SK-N-SH (cell line): ENCODE measurements at regions not wholly inside any gene's neighbourhood (a gene's known extent, or its start where the extent isn't known, plus 50 kb on each side); places are given as distances from the start of the nearest gene placed in this dataset.

Experiments used
- CTCF ChIA-PET: fragments of 300-600, 350-600 bp; formaldehyde crosslinking; extraction: SDS; loops from one replicate; lab custom pipeline; 2021; lab: Yijun Ruan, JAX
- POLR2A ChIA-PET: fragments of 350-600 bp; sonication (Branson Sonifier 250); formaldehyde crosslinking; extraction: SDS; loops from one replicate; lab custom pipeline; 2020; ENCODE audit warnings: antibody characterized with exemption, inconsistent platforms; lab: Yijun Ruan, JAX
- DNase-seq: peaks from one replicate; pipeline ENCODE4 v3.0.0; 2012
- H2AFZ ChIP-seq: fragments of 200-600 bp; sonication (generic); 2 replicates; pipeline ENCODE4 v1.8.1; 2016; ENCODE audit warnings: antibody characterized with exemption, mild to moderate bottlenecking, low read depth
- H3F3A ChIP-seq: fragments of 200-600 bp; sonication (generic); replicated peaks from 2 replicates; pipeline ENCODE3; 2016; ENCODE audit warnings: antibody characterized with exemption, mild to moderate bottlenecking; ENCODE audit not compliant: insufficient read depth
- H3K27ac ChIP-seq, 2 experiments: fragments of 200-500 bp in 1 of 2; fragments of 200-600 bp in 1 of 2; sonication (Bioruptor generic) in 1 of 2; sonication (generic), shearing (Covaris generic) in 1 of 2; 2 replicates each; pipeline versions ENCODE4 v1.5.1 to v1.6.1; 2014 to 2016; ENCODE audit warnings: low read depth in 2 of 2, inconsistent platforms in 1 of 2, low read length in 1 of 2, mild to moderate bottlenecking in 1 of 2, mixed read lengths in 1 of 2
- H3K27me3 ChIP-seq: fragments of 200-600 bp; sonication (generic), shearing (Covaris generic); 2 replicates; pipeline ENCODE4 v1.6.1; 2016; ENCODE audit warnings: mixed run types; ENCODE audit not compliant: insufficient read depth
- H3K36me3 ChIP-seq, 2 experiments: fragments of 200-500 bp in 1 of 2; fragments of 200-600 bp in 1 of 2; sonication (Bioruptor generic) in 1 of 2; sonication (generic) in 1 of 2; replicated peaks in 1 of 2; 2 replicates each; pipeline versions ENCODE3 to v1.5.1; 2014 to 2016; ENCODE audit warnings: low read length in 1 of 2, mild to moderate bottlenecking in 1 of 2; ENCODE audit not compliant: insufficient read depth in 2 of 2, control insufficient read depth in 1 of 2
- H3K4me1 ChIP-seq, 2 experiments: fragments of 200-500 bp in 1 of 2; fragments of 200-600 bp in 1 of 2; sonication (Bioruptor generic) in 1 of 2; sonication (generic), shearing (Covaris generic) in 1 of 2; 2 replicates each; pipeline versions ENCODE4 v1.5.1 to v1.6.1; 2014 to 2016; ENCODE audit warnings: low read depth in 1 of 2, low read length in 1 of 2, mixed run types in 1 of 2; ENCODE audit not compliant: insufficient read depth in 2 of 2, control insufficient read depth in 1 of 2
- H3K4me2 ChIP-seq: fragments of 200-600 bp; sonication (generic), shearing (Covaris generic); 2 replicates; pipeline ENCODE4 v1.6.1; 2017; ENCODE audit warnings: mixed run types
- H3K4me3 ChIP-seq, 2 experiments: fragments of 200-500 bp in 1 of 2; fragments of 200-600 bp in 1 of 2; sonication (Bioruptor generic) in 1 of 2; sonication (generic), shearing (Covaris generic) in 1 of 2; 2 replicates each; pipeline versions ENCODE4 v1.5.1 to v1.8.1; 2014 to 2016; ENCODE audit warnings: low read depth in 2 of 2, inconsistent platforms in 1 of 2, low read length in 1 of 2, mild to moderate bottlenecking in 1 of 2, mixed read lengths in 1 of 2, moderate library complexity in 1 of 2
- H3K79me2 ChIP-seq: fragments of 200-600 bp; sonication (generic); 2 replicates; pipeline ENCODE4 v1.8.1; 2017; ENCODE audit warnings: mild to moderate bottlenecking; ENCODE audit not compliant: insufficient read depth
- H3K9ac ChIP-seq: fragments of 200-600 bp; sonication (generic); 2 replicates; pipeline ENCODE4 v1.6.1; 2017; ENCODE audit warnings: mixed run types
- H3K9me2 ChIP-seq: fragments of 200-600 bp; sonication (generic); 2 replicates; pipeline ENCODE4 v1.6.1; 2017; ENCODE audit warnings: mixed run types
- H3K9me3 ChIP-seq: fragments of 200-600 bp; sonication (generic); 2 replicates; pipeline ENCODE4 v1.6.1; 2017; ENCODE audit warnings: mixed run types, mild to moderate bottlenecking, moderate library complexity
- H4K20me1 ChIP-seq: fragments of 200-600 bp; sonication (generic); 2 replicates; pipeline ENCODE4 v1.6.1; 2017; ENCODE audit warnings: mild to moderate bottlenecking, mixed run types; ENCODE audit not compliant: insufficient read depth
- CHD2 ChIP-seq: fragments of 150-350 bp; IDR thresholded peaks from 2 replicates; pipeline ENCODE4 v1.6.1; 2018; ENCODE audit warnings: low read length; ENCODE audit not compliant: partially characterized antibody
- ELF1 ChIP-seq: IDR thresholded peaks from 2 replicates; pipeline ENCODE4 v1.4.0; 2012
- EZH2phosphoT487 ChIP-seq: fragments of 200-600 bp; sonication (generic); IDR thresholded peaks from 2 replicates; pipeline ENCODE4 v1.6.1; 2017; ENCODE audit warnings: low read depth, mixed run types, mild to moderate bottlenecking, antibody characterized with exemption, moderate library complexity, borderline replicate concordance
- GABPA ChIP-seq: IDR thresholded peaks from 2 replicates; pipeline ENCODE4 v1.4.0; 2012; ENCODE audit warnings: low read depth, mild to moderate bottlenecking
- GATA2 ChIP-seq: sonication (generic); formaldehyde crosslinking; IDR thresholded peaks from 2 replicates; pipeline ENCODE4 v1.5.0; 2020; ENCODE audit warnings: mild to moderate bottlenecking, missing genetic modification reagents
- JUND ChIP-seq: IDR thresholded peaks from 2 replicates; pipeline ENCODE4 v1.4.0; 2012
- MXI1 ChIP-seq: IDR thresholded peaks from 2 replicates; pipeline ENCODE4 v1.6.1; 2012; ENCODE audit warnings: mild to moderate bottlenecking, low read depth, low read length, improper control_type of control experiment
- POLR2AphosphoS5 ChIP-seq: IDR thresholded peaks from 2 replicates; pipeline ENCODE4 v1.6.1; 2012; ENCODE audit warnings: low read depth, low read length
- RXRA ChIP-seq: IDR thresholded peaks from 2 replicates; pipeline ENCODE4 v1.4.0; 2012; ENCODE audit warnings: low read depth, mild to moderate bottlenecking, borderline replicate concordance
- SIN3A ChIP-seq: IDR thresholded peaks from 2 replicates; pipeline ENCODE4 v1.6.1; 2012; ENCODE audit warnings: low read depth, mild to moderate bottlenecking, low read length, moderate library complexity, borderline replicate concordance
- SMC3 ChIP-seq: IDR thresholded peaks from 2 replicates; pipeline ENCODE4 v1.6.1; 2012; ENCODE audit warnings: low read depth, low read length, improper control_type of control experiment
- TAF1 ChIP-seq: IDR thresholded peaks from 2 replicates; pipeline ENCODE4 v1.6.1; 2012; ENCODE audit warnings: low read depth, mild to moderate bottlenecking, low read length, moderate library complexity, borderline replicate concordance
- TCF12 ChIP-seq: IDR thresholded peaks from 2 replicates; pipeline ENCODE4 v1.4.0; 2012
- WGBS: methylation state at CpG from one replicate; pipeline ENCODE4 v1.1.6; 2017; ENCODE audit warnings: low lambda C conversion rate; 5-methylcytosine and 5-hydroxymethylcytosine counted together
- TF ChIP-seq, protein P1 (sequence below): fragments of 150-350 bp; IDR thresholded peaks from 2 replicates; pipeline ENCODE4 v1.6.1; 2017; ENCODE audit warnings: antibody characterized with exemption, low read length, low read depth, borderline replicate concordance
- TF ChIP-seq, protein P2 (sequence below): IDR thresholded peaks from 2 replicates; pipeline ENCODE4 v1.4.0; 2012; ENCODE audit warnings: low read depth, borderline replicate concordance
- TF ChIP-seq, protein P3 (sequence below): fragments of 150-350 bp; IDR thresholded peaks from 2 replicates; pipeline ENCODE4 v1.6.1; 2016; ENCODE audit warnings: mild to moderate bottlenecking, low read depth, low read length
- TF ChIP-seq, protein P4 (sequence below): IDR thresholded peaks from 2 replicates; pipeline ENCODE4 v1.4.0; 2012; ENCODE audit warnings: low read depth

DNA sequence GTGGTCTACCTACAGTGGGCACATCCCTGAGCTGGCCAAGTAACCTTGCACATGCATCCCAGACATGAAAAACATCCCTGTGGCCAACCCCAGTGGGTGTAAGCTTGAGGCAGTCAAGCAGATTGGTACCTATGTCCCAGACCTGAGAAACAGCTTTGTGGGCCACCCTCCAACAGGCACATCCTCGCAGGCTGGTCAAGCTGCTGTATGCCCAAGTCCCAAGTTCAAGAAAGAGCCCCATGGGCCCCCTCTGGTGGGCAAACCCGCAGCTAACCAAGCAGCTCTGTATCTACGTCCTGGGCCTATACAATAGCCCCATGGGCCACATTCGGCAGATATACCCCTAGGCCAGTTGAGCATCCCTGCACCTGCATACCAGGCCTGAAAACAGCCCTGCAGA, 186.3 kb upstream of the GPR149 start:
- TF ChIP-seq ELF1 (no peak), GATA2 (CRISPR knock-in tag) (no peak), SMC3 (no peak), TAF1 (no peak), RXRA (no peak), TCF12 (no peak), SIN3A (no peak), GABPA (no peak), POLR2AphosphoS5 (no peak)
- TF ChIP-seq, protein P1, sequence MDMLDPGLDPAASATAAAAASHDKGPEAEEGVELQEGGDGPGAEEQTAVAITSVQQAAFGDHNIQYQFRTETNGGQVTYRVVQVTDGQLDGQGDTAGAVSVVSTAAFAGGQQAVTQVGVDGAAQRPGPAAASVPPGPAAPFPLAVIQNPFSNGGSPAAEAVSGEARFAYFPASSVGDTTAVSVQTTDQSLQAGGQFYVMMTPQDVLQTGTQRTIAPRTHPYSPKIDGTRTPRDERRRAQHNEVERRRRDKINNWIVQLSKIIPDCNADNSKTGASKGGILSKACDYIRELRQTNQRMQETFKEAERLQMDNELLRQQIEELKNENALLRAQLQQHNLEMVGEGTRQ: no peak
- TF ChIP-seq, protein P2, sequence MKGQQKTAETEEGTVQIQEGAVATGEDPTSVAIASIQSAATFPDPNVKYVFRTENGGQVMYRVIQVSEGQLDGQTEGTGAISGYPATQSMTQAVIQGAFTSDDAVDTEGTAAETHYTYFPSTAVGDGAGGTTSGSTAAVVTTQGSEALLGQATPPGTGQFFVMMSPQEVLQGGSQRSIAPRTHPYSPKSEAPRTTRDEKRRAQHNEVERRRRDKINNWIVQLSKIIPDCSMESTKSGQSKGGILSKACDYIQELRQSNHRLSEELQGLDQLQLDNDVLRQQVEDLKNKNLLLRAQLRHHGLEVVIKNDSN: no peak
- TF ChIP-seq, protein P3, sequence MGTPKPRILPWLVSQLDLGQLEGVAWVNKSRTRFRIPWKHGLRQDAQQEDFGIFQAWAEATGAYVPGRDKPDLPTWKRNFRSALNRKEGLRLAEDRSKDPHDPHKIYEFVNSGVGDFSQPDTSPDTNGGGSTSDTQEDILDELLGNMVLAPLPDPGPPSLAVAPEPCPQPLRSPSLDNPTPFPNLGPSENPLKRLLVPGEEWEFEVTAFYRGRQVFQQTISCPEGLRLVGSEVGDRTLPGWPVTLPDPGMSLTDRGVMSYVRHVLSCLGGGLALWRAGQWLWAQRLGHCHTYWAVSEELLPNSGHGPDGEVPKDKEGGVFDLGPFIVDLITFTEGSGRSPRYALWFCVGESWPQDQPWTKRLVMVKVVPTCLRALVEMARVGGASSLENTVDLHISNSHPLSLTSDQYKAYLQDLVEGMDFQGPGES: no peak
- TF ChIP-seq, protein P4, sequence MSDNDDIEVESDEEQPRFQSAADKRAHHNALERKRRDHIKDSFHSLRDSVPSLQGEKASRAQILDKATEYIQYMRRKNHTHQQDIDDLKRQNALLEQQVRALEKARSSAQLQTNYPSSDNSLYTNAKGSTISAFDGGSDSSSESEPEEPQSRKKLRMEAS: no peak
- Histone ChIP-seq H3K4me3 (no peak overlapping the region), H3K27ac (no peak overlapping the region), H3K9me2 (no peaks in the 10 kb centered on the region), H3K9ac (no peak overlapping the region), H3K9me3 (no peaks in the 10 kb centered on the region), H3K4me2 (no peak overlapping the region), H3K4me1 (no peaks in the 10 kb centered on the region), H2AFZ (no peak overlapping the region), H4K20me1 (no peaks in the 10 kb centered on the region), H3K79me2 (no peaks in the 10 kb centered on the region), H3K27me3 (no peaks in the 10 kb centered on the region), H3F3A (no peaks in the 10 kb centered on the region), H3K36me3 (no peaks in the 10 kb centered on the region)
- ChIA-PET CTCF (interaction anchor here (0.6 kb wide), 1 partner anchor 141 kb away, joined by 3 read pairs; no protein-coding TSS in a partner anchor), POLR2A (no interaction called here)
- 0% methylated on average over 3 of the region's 4 CpGs for WGBS
- no peak for DNase-seq

DNA sequence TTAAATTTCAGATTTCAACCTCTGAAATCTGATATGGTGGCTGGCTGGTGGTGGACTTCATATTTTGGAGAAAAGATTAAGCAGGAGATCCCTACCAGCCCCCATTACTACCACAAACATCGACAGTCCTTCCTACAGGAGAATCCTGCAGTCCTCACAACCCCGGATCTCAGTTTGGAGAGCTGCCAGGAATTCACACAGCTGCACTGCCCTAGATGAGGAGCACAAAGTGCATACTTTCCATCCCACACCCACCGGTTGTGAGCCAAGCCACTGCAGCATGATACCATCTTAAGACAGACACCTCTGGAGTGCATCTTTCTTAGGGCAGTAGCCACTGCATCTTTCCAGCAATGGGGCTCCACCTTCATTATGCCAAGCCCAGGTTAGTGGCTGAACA, 185.5 kb upstream of the GPR149 start:
- no peak overlapping the region for H3K4me2 ChIP-seq
- no peaks in the 10 kb centered on the region for H3K79me2 ChIP-seq
- no peak overlapping the region for H3K4me3 ChIP-seq
- H3K4me1 ChIP-seq: no peaks in the 10 kb centered on the region
- no peaks in the 10 kb centered on the region for H3K9me3 ChIP-seq
- CTCF ChIA-PET: no interaction called here
- H3K9me2 ChIP-seq: no peaks in the 10 kb centered on the region
- no peak for DNase-seq
- no peak overlapping the region for H2AFZ ChIP-seq
- no peaks in the 10 kb centered on the region for H4K20me1 ChIP-seq
- no peaks in the 10 kb centered on the region for H3K36me3 ChIP-seq
- no peak overlapping the region for H3K27ac ChIP-seq
- no peak overlapping the region for H3K9ac ChIP-seq
- H3F3A ChIP-seq: no peaks in the 10 kb centered on the region
- POLR2A ChIA-PET: no interaction called here
- no peaks in the 10 kb centered on the region for H3K27me3 ChIP-seq
- TF ChIP-seq CHD2 (no peak), GATA2 (CRISPR knock-in tag) (no peak), EZH2phosphoT487 (no peak), MXI1 (no peak), JUND (no peak)
- TF ChIP-seq, protein P2: no peak
- WGBS: 0% methylated on average over 3 of the region's 3 CpGs
